ENCODE measurements at regions not wholly inside any gene's neighbourhood (a gene's known extent, or its start where the extent isn't known, plus 50 kb on each side); places are given as distances from the start of the nearest gene placed in this dataset.

DNA sequence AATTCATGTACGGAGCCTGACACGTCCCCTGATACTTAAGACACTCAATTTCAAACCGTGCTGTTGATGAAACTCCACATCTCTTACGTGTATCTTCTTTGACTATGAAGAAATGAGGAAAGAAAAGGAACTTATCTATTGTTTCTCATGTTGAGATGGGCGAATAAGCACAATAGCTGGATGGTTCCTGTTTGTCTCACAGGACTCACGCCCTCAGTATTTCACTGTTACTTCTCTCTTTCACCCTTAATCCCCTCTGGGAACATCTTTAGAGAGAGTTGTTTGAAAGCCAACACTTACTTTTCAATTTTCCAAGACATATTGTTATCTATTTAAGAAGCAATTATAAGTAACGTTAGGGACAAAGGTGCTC lies 99.8 kb downstream of the COPS8 start:
- TF ChIP-seq, protein P1, sequence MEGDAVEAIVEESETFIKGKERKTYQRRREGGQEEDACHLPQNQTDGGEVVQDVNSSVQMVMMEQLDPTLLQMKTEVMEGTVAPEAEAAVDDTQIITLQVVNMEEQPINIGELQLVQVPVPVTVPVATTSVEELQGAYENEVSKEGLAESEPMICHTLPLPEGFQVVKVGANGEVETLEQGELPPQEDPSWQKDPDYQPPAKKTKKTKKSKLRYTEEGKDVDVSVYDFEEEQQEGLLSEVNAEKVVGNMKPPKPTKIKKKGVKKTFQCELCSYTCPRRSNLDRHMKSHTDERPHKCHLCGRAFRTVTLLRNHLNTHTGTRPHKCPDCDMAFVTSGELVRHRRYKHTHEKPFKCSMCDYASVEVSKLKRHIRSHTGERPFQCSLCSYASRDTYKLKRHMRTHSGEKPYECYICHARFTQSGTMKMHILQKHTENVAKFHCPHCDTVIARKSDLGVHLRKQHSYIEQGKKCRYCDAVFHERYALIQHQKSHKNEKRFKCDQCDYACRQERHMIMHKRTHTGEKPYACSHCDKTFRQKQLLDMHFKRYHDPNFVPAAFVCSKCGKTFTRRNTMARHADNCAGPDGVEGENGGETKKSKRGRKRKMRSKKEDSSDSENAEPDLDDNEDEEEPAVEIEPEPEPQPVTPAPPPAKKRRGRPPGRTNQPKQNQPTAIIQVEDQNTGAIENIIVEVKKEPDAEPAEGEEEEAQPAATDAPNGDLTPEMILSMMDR (conservative IDR thresholded peaks at IDR 0.05; ENCODE audit: low read depth, low read length): no peak
- TF ChIP-seq EZH2 (IDR thresholded peaks at IDR 0.05; ENCODE audit: borderline replicate concordance, low read depth, low read length, poor library complexity, severe bottlenecking): no peak

All from A673 (cell line).